GM13977 (cell line): ENCODE measurements at regions not wholly inside any gene's neighbourhood (a gene's known extent, or its start where the extent isn't known, plus 50 kb on each side); places are given as distances from the start of the nearest gene placed in this dataset.

Experiments used
- DNase-seq: peaks from one replicate; pipeline ENCODE4 v3.0.0; 2012; ENCODE audit warnings: low spot score
- CTCF ChIP-seq: IDR thresholded peaks from 2 replicates; pipeline ENCODE4 v1.5.1; 2012; ENCODE audit warnings: mild to moderate bottlenecking, control low read depth; ENCODE audit not compliant: insufficient read depth; ENCODE audit errors: extremely low read depth, missing control alignments
- in situ Hi-C: fragments of 300-500 bp; cut with MboI; formaldehyde crosslinking; loops from one replicate; pipeline ENCODE4 v1.12.0; 2022; ENCODE audit warnings: low sequenced_read_pairs, low pct_unique_long_range_greater_than_20kb, mixed read lengths, inconsistent platforms; ENCODE audit not compliant: unreplicated experiment

GRCh38 chr1:189192741-189193520 lies 1284.7 kb downstream of the BRINP3 start:
- in situ Hi-C loops: no loop called here
- TF ChIP-seq CTCF: no peak
- no peak for DNase-seq

- in situ Hi-C loops: no loop called here
- DNase-seq: no peak
- no peak for TF ChIP-seq CTCF
These were observed 1271.8 kb downstream of the BRINP3 start for GRCh38 chr1:189205863-189206262.

- in situ Hi-C loops: no loop called here
- DNase-seq: no peak
These were observed 1271.0 kb downstream of the BRINP3 start for GRCh38 chr1:189206617-189207016.

GRCh38 chr1:189211742-189212141 lies 1265.9 kb downstream of the BRINP3 start:
- no peak for DNase-seq
- no peak for TF ChIP-seq CTCF
- in situ Hi-C loops: no loop called here

More at GRCh38 chr1:189206617-189207016, 1271.0 kb downstream of the BRINP3 start:
- TF ChIP-seq CTCF: no peak

GRCh38 chr1:189212606-189213005 lies 1265.1 kb downstream of the BRINP3 start:
- no peak for DNase-seq
- TF ChIP-seq CTCF: no peak
- in situ Hi-C loops: no loop called here

- no peak for DNase-seq
- in situ Hi-C loops: no loop called here
- TF ChIP-seq CTCF: no peak
These were observed 1260.8 kb downstream of the BRINP3 start for GRCh38 chr1:189216886-189217285.

- in situ Hi-C loops: no loop called here
- DNase-seq: no peak
- TF ChIP-seq CTCF: no peak
These were observed 1260.0 kb downstream of the BRINP3 start for GRCh38 chr1:189217646-189218045.
